ENCODE measurements at regions not wholly inside any gene's neighbourhood (a gene's known extent, or its start where the extent isn't known, plus 50 kb on each side); places are given as distances from the start of the nearest gene placed in this dataset.

- TF ChIP-seq EZH2phosphoT487 (IDR thresholded peaks at IDR 0.05; ENCODE audit: borderline replicate concordance, low read length) (no peak), CTCF (IDR thresholded peaks at IDR 0.05; ENCODE audit: low read depth, low read length, poor library complexity, severe bottlenecking) (no peak)
Observed at GRCh38 chr4:138891631-138892031, 124.0 kb upstream of the NOCT start.

Data from DOHH2 (cell line).